ENCODE measurements at regions not wholly inside any gene's neighbourhood (a gene's known extent, or its start where the extent isn't known, plus 50 kb on each side); places are given as distances from the start of the nearest gene placed in this dataset.

GRCh38 chr7:11243739-11244138 lies 270.1 kb downstream of the PHF14 start:
- TF ChIP-seq TSHZ2 (CRISPR knock-in tag; IDR thresholded peaks at IDR 0.05) = peak; percentile 74; the same call in 1 of the 2 replicates
- peak; percentile 95 for TF ChIP-seq TCF4 (CRISPR knock-in tag; IDR thresholded peaks at IDR 0.05; ENCODE audit: borderline replicate concordance)
- TF ChIP-seq SNAI2 (CRISPR knock-in tag; IDR thresholded peaks at IDR 0.05) = peak; percentile 74; the same call in 1 of the 2 replicates
- peak; percentile 74; the same call in 1 of the 2 replicates for TF ChIP-seq CSRNP3 (CRISPR knock-in tag; IDR thresholded peaks at IDR 0.05)
- no peak for TF ChIP-seq PPARA (CRISPR knock-in tag; IDR thresholded peaks at IDR 0.05; ENCODE audit: borderline replicate concordance)
- 0 out of 2 replicates have a peak, but pooled peaks have one; percentile 31 for TF ChIP-seq ZFP30 (CRISPR knock-in tag; IDR thresholded peaks at IDR 0.05)
- no peak for TF ChIP-seq ZFP3 (CRISPR knock-in tag; IDR thresholded peaks at IDR 0.05)
- no peak for ATAC-seq

- TF ChIP-seq TCF4 (CRISPR knock-in tag; IDR thresholded peaks at IDR 0.05; ENCODE audit: borderline replicate concordance) = 0 out of 2 replicates have a peak, but pooled peaks have one; percentile 12
- no peak for TF ChIP-seq PATZ1 (CRISPR knock-in tag; IDR thresholded peaks at IDR 0.05; ENCODE audit: borderline replicate concordance)
- 0 out of 2 replicates have a peak, but pooled peaks have one; percentile 31 for TF ChIP-seq ISL1 (CRISPR knock-in tag; IDR thresholded peaks at IDR 0.05)
- TF ChIP-seq ARNTL (CRISPR knock-in tag; IDR thresholded peaks at IDR 0.05; ENCODE audit: borderline replicate concordance, low read depth) = no peak
Measured at GRCh38 chr7:11244149-11244548, 270.5 kb downstream of the PHF14 start.

GRCh38 chr7:11247545-11247944 lies 273.9 kb downstream of the PHF14 start:
- TF ChIP-seq ZNF70 (CRISPR knock-in tag; IDR thresholded peaks at IDR 0.05) (no peak), CSRNP3 (CRISPR knock-in tag; IDR thresholded peaks at IDR 0.05) (no peak), ARNTL (CRISPR knock-in tag; IDR thresholded peaks at IDR 0.05; ENCODE audit: borderline replicate concordance, low read depth) (no peak), PPARA (CRISPR knock-in tag; IDR thresholded peaks at IDR 0.05; ENCODE audit: borderline replicate concordance) (no peak), PATZ1 (CRISPR knock-in tag; IDR thresholded peaks at IDR 0.05; ENCODE audit: borderline replicate concordance) (no peak), ZFP3 (CRISPR knock-in tag; IDR thresholded peaks at IDR 0.05) (no peak), POU6F1 (CRISPR knock-in tag; IDR thresholded peaks at IDR 0.05; ENCODE audit: borderline replicate concordance, low read depth) (no peak), ZC3H10 (CRISPR knock-in tag; IDR thresholded peaks at IDR 0.05) (no peak), SNAI2 (CRISPR knock-in tag; IDR thresholded peaks at IDR 0.05) (no peak), OSR1 (CRISPR knock-in tag; IDR thresholded peaks at IDR 0.05) (no peak), TSHZ2 (CRISPR knock-in tag; IDR thresholded peaks at IDR 0.05) (no peak), ISL1 (CRISPR knock-in tag; IDR thresholded peaks at IDR 0.05) (no peak), RARB (CRISPR knock-in tag; IDR thresholded peaks at IDR 0.05) (no peak), CSDC2 (CRISPR knock-in tag; IDR thresholded peaks at IDR 0.05) (no peak)
- no peak for ATAC-seq

More at GRCh38 chr7:11244149-11244548, 270.5 kb downstream of the PHF14 start:
- no peak for ATAC-seq

All from SK-N-SH treated with all-trans-retinoic acid at 6 μM for 48 hours (cell line).